ENCODE measurements at regions not wholly inside any gene's neighbourhood (a gene's known extent, or its start where the extent isn't known, plus 50 kb on each side); places are given as distances from the start of the nearest gene placed in this dataset.

DNA sequence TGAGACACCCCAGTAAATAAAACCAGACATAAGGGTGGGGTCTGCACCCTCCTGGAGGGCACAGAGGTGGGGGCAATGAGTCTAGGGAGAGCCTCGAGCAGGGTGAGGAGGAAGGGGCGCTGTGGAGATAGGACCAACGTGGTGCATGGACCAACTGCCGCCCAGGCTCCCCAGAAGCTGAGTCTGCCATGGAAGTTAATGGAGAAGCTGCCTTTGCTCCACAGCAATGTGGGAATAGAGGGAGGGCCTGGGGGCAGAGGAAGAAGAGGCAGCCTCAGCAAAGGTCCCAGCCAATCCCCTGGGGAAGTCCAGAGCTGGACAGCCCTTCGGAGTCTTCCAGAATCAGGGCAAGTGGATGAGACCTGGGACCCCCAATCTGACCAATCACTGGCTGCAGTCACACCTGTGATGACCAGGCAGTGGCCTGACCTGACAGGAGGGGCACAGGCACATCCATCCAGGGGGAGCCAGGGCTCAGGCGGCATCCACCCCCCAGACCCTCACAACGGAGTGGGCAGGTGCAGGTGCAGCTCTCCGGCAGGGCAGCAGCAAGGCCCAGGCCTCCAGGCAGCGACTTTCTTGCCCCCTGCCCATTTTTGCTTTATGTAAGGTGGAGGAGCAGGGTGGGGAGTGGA lies 242.2 kb upstream of the PPP2R2D start:
- DNase-seq: no peak

- DNase-seq: no peak
Observed at GRCh38 chr10:131660427-131660826, 240.4 kb upstream of the PPP2R2D start.

GRCh38 chr10:131662851-131663250 lies 238.0 kb upstream of the PPP2R2D start:
- DNase-seq: no peak

DNA sequence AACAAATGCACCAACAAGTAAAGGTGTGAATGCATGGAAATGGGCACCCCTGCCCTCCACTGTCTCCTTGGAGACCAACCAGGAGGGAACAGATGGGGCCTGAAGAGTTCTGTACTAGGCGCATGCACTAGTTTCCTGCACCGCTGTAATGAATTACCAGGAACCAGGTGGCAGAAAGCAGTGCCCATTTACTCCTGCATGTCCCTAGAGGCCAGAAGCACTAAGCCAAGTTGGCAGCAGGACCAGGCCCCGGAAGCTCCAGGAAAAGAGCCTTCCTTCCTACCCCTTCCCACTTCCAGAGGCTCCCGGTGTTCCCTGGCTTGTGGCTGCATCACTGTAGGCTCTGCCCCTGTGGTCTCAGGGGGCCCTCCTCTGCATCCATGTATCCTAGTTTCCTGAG lies 237.5 kb upstream of the PPP2R2D start:
- DNase-seq: no peak

- no peak for DNase-seq
Observed at GRCh38 chr10:131666091-131666490, 234.7 kb upstream of the PPP2R2D start.

GRCh38 chr10:131667047-131667446 lies 233.8 kb upstream of the PPP2R2D start:
- no peak for DNase-seq

GRCh38 chr10:131667561-131667960 lies 233.2 kb upstream of the PPP2R2D start:
- no peak for DNase-seq

GRCh38 chr10:131668903-131669302 lies 231.9 kb upstream of the PPP2R2D start:
- DNase-seq: no peak

DNA sequence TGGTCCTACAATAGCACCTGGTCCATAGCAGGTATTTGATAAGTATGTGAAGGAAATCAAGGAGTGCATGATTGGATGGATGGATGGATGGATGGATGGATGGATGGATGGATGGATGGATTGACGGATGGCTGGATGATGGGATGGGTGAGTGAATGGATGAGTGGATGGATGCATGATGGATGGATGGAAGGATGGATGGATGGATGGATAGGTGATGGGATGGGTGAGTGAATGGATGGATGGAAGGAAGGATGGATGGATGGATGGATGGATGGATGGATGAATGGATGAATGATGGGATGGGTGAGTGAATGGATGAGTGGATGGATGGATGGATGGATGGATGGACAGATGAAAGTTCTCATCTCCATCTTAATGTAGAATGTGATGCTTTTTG lies 231.0 kb upstream of the PPP2R2D start:
- DNase-seq: no peak

DNA sequence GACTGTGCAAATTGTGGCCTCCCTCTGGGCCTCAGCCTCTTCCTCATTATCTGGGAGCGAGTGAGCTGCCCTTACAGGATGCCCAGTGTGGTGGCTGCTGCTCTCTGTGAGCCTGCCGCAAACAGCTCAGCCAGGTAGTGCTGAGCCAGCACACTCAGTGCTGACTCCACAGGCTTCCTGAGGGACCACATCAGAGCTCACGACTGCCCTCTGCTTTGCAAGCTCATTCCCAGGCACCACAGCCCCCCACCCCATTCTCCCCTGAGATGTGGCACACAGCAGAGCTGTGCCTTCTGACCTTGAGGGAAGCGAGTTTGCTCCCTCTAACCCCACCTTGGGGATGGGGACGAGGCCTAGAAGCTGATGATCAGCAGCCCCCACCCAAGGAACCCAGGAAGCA lies 230.5 kb upstream of the PPP2R2D start:
- no peak for DNase-seq

GRCh38 chr10:131673396-131673795 lies 227.4 kb upstream of the PPP2R2D start:
- no peak for DNase-seq

- DNase-seq: no peak
Observed at GRCh38 chr10:131674130-131674529, 226.7 kb upstream of the PPP2R2D start.

DNA sequence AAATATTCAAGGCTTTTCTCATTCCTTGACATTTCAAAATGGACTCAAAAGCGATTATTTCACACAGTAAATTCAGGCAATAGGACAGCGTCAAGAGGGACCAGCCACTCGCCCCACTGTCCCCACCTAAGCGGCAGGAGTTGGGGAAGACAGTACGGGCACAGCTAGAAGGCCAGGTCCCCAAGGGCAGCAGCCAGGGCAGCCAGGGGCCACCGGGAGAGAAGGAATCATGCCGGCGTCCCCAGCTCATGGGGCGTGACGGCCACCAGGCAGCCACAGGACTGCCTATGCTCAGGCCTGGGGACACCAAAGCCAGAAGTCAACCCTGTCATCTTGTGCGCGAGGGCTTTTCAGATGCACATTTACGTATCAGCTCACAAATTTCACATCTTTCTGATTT lies 225.7 kb upstream of the PPP2R2D start:
- no peak for DNase-seq

GRCh38 chr10:131676046-131676799 lies 224.6 kb upstream of the PPP2R2D start:
- no peak for DNase-seq

DNA sequence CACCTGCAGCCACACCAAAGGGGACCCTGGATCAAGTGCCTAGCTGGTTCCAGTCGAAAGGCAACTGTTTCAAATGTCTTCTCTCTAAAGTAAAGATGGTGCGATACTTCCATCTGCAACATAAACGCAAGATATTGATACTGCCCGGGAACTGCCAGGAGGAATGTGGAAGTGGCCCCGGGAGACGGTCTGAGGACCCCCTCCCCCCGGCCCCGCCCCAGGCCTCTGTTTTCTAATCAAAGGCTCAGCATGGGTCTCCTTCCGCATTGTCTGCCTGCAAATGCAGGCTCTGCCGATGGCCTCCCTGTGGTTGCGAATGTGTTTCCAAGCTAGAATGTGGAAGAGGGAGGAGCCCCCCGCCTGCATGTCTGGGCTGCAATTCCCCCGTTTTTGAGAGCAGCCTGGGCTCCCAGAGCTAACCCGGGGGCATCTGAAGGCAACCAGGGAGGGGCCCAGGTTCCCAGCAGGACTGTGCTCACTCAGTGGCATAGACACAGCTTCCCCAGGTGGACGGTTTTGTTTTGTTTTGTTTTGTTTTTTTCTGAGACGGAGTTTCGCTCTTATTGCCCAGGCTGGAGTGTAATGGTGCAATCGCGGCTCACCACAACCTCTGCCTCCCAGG lies 223.9 kb upstream of the PPP2R2D start:
- DNase-seq: no peak

DNA sequence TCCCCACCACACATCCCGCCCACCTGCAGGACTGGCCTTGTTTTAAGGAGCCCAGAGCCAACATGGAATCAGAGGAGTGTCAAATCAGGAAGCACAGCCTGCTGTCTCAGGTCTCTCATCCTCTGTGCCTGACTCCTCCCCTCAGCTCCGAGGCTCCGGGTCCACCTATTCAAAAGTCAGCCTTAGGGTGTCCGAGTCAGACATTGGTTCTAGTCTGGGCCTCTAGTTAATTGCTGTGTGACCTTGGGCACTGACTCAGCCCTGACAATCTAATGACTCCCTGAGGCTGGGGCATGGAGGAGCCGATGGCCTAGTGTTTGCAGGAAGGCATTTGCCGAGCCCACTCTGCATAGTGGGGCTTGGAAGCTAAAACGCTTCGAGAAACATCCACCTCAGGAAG lies 223.1 kb upstream of the PPP2R2D start:
- no peak for DNase-seq

DNA sequence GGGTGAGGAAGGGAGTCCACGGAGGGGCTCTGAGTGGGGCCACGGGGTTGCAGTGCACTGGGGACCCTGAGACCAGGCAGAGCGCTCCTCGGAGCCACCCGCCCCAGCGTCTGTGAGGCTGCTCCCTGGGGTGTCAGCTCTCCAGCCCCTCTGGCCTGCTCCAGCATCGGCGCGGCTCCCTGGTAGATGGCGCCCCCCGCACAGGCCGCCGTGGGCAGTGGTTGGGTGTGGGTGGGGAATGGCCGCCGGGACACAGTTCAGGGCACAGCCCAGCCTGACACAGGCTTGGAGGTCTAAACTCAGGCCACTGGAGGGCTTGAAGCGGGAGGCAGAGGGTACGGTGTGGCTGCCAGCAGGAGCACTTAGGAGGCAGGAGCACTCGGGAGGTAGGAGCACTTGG lies 222.6 kb upstream of the PPP2R2D start:
- DNase-seq: no peak

DNA sequence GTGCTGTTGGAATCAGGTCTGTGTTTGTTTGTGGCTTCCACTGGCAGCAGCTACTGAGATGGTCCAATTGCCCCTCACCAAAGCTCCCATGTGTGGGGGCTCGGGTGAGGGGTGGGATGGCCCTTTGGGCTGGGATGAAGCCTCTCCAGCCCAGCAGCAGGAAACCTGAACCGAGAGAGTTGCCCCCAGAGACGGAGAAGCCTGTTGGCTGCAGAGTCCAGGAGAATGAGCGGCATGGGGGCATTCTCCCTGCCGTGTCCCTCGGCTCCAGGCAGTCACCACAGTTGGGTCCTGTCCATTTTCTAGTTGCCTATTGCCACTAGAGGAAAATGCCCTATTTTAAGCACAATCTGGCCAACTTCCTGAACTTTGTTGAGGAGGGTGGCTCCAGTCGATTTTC lies 222.2 kb upstream of the PPP2R2D start:
- DNase-seq: no peak

GRCh38 chr10:131679926-131680325 lies 220.9 kb upstream of the PPP2R2D start:
- DNase-seq: no peak

DNA sequence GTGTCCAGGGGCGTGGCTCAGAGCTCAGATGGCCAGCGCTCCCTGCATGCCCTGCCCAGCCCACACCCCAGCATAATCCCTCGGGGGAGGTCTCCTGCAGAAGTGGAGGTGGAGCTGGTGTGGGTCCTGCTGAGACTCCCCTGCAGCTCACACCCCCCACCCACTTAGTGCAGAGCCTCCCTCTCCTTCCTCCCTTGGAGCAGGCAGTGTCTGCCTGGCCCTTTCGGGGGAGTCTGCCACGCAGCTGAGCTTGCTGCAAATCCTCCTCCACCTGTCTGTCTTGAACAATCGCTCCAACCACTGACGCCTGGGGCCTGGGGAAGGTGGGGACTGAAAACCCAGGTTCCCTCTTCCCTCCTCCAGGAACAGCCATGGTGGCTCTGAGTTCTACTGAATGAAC lies 219.7 kb upstream of the PPP2R2D start:
- peak in 4 of 56 donors; percentile 5 to 13 (median 10) for DNase-seq

GRCh38 chr10:131681656-131682055 lies 219.2 kb upstream of the PPP2R2D start:
- DNase-seq: no peak

GRCh38 chr10:131682271-131682962 lies 218.4 kb upstream of the PPP2R2D start:
- DNase-seq: no peak

All from nucleus accumbens (tissue), 56 donors.